GM12878 (cell line): ENCODE measurements at regions not wholly inside any gene's neighbourhood (a gene's known extent, or its start where the extent isn't known, plus 50 kb on each side); places are given as distances from the start of the nearest gene placed in this dataset.

Experiments
- BRCA1 ChIP-seq: IDR thresholded peaks from 2 replicates; pipeline ENCODE4 v1.6.1; 2011; ENCODE audit warnings: low read depth, low read length, improper control_type of control experiment
- CBX5 ChIP-seq: sonication (generic); IDR thresholded peaks from 2 replicates; pipeline ENCODE4 v1.6.1; 2016; ENCODE audit warnings: low read depth, moderate library complexity, mild to moderate bottlenecking, inconsistent platforms
- CHD2 ChIP-seq: IDR thresholded peaks from 2 replicates; pipeline ENCODE4 v1.6.1; 2011; ENCODE audit warnings: low read depth, low read length, improper control_type of control experiment, borderline replicate concordance
- USF2 ChIP-seq: IDR thresholded peaks from 2 replicates; pipeline ENCODE4 v1.6.1; 2011; ENCODE audit warnings: low read depth, low read length, improper control_type of control experiment, borderline replicate concordance
- TF ChIP-seq, protein P1 (sequence below): IDR thresholded peaks from 2 replicates; pipeline ENCODE4 v1.6.1; 2012; ENCODE audit warnings: low read length, inconsistent platforms
- TF ChIP-seq, protein P2 (sequence below), 3 experiments: IDR thresholded peaks in 2 of 3; conservative IDR thresholded peaks in 1 of 3; 2 replicates each; pipeline ENCODE4 v1.5.1; 2011; ENCODE audit warnings: low read depth in 3 of 3, low read length in 3 of 3, mild to moderate bottlenecking in 3 of 3, control low read depth in 2 of 3, moderate library complexity in 2 of 3, inconsistent platforms in 1 of 3, mixed read lengths in 1 of 3; ENCODE audit not compliant: control insufficient read depth in 2 of 3, insufficient read depth in 1 of 3; ENCODE audit errors: extremely low read depth in 1 of 3

GRCh38 chr15:59923508-59923907 is 80.6 kb upstream of the FOXB1 start:
- TF ChIP-seq USF2 (no peak), CBX5 (no peak), CHD2 (no peak), BRCA1 (no peak)
- TF ChIP-seq, protein P1, sequence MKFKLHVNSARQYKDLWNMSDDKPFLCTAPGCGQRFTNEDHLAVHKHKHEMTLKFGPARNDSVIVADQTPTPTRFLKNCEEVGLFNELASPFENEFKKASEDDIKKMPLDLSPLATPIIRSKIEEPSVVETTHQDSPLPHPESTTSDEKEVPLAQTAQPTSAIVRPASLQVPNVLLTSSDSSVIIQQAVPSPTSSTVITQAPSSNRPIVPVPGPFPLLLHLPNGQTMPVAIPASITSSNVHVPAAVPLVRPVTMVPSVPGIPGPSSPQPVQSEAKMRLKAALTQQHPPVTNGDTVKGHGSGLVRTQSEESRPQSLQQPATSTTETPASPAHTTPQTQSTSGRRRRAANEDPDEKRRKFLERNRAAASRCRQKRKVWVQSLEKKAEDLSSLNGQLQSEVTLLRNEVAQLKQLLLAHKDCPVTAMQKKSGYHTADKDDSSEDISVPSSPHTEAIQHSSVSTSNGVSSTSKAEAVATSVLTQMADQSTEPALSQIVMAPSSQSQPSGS, result no peak
- TF ChIP-seq, protein P2, sequence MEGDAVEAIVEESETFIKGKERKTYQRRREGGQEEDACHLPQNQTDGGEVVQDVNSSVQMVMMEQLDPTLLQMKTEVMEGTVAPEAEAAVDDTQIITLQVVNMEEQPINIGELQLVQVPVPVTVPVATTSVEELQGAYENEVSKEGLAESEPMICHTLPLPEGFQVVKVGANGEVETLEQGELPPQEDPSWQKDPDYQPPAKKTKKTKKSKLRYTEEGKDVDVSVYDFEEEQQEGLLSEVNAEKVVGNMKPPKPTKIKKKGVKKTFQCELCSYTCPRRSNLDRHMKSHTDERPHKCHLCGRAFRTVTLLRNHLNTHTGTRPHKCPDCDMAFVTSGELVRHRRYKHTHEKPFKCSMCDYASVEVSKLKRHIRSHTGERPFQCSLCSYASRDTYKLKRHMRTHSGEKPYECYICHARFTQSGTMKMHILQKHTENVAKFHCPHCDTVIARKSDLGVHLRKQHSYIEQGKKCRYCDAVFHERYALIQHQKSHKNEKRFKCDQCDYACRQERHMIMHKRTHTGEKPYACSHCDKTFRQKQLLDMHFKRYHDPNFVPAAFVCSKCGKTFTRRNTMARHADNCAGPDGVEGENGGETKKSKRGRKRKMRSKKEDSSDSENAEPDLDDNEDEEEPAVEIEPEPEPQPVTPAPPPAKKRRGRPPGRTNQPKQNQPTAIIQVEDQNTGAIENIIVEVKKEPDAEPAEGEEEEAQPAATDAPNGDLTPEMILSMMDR (IDR thresholded peaks at IDR 0.05 in 2 of 3, conservative IDR thresholded peaks at IDR 0.05 in 1 of 3; ENCODE audit: control insufficient read depth in 2 of 3, extremely low read depth in 1 of 3, insufficient read depth in 1 of 3, low read depth in 3 of 3, low read length in 3 of 3), result no peak
